HL-60 (cell line): ENCODE measurements at regions not wholly inside any gene's neighbourhood (a gene's known extent, or its start where the extent isn't known, plus 50 kb on each side); places are given as distances from the start of the nearest gene placed in this dataset.

Experiments
- GABPA ChIP-seq: IDR thresholded peaks from 2 replicates; pipeline ENCODE4 v1.6.1; 2012; ENCODE audit warnings: low read depth
- POLR2AphosphoS5 ChIP-seq: IDR thresholded peaks from 2 replicates; pipeline ENCODE4 v1.6.1; 2012; ENCODE audit warnings: low read depth
- TF ChIP-seq, protein P1 (sequence below): IDR thresholded peaks from one replicate; pipeline ENCODE4 v1.5.1; 2011; ENCODE audit warnings: low read length, control low read depth, inconsistent platforms; ENCODE audit not compliant: insufficient read depth
- TF ChIP-seq, protein P2 (sequence below): IDR thresholded peaks from 2 replicates; pipeline ENCODE4 v1.6.1; 2012; ENCODE audit warnings: low read depth; ENCODE audit not compliant: insufficient replicate concordance

DNA sequence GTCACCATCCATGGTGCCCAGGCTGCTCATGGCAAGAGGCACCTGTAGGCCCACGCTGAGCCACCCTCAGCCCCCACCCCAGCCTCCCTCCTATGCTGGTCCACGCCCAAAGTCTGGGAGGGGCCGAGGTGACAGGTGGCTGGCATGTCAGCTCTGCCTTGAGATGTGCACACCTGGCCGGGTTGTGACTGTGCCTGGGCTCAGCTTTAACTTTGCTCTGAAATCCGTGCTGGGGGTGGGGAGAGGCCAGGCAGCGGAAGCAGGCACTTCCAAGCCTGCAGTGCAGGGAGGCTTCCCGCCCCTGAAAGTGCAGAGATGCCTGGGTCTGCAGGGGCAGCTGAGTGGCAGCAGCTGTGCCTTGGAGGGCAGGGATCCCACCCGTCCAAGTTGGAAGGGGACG is 1124.8 kb downstream of the SI start:
- TF ChIP-seq, protein P1, sequence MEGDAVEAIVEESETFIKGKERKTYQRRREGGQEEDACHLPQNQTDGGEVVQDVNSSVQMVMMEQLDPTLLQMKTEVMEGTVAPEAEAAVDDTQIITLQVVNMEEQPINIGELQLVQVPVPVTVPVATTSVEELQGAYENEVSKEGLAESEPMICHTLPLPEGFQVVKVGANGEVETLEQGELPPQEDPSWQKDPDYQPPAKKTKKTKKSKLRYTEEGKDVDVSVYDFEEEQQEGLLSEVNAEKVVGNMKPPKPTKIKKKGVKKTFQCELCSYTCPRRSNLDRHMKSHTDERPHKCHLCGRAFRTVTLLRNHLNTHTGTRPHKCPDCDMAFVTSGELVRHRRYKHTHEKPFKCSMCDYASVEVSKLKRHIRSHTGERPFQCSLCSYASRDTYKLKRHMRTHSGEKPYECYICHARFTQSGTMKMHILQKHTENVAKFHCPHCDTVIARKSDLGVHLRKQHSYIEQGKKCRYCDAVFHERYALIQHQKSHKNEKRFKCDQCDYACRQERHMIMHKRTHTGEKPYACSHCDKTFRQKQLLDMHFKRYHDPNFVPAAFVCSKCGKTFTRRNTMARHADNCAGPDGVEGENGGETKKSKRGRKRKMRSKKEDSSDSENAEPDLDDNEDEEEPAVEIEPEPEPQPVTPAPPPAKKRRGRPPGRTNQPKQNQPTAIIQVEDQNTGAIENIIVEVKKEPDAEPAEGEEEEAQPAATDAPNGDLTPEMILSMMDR = no peak
- TF ChIP-seq, protein P2, sequence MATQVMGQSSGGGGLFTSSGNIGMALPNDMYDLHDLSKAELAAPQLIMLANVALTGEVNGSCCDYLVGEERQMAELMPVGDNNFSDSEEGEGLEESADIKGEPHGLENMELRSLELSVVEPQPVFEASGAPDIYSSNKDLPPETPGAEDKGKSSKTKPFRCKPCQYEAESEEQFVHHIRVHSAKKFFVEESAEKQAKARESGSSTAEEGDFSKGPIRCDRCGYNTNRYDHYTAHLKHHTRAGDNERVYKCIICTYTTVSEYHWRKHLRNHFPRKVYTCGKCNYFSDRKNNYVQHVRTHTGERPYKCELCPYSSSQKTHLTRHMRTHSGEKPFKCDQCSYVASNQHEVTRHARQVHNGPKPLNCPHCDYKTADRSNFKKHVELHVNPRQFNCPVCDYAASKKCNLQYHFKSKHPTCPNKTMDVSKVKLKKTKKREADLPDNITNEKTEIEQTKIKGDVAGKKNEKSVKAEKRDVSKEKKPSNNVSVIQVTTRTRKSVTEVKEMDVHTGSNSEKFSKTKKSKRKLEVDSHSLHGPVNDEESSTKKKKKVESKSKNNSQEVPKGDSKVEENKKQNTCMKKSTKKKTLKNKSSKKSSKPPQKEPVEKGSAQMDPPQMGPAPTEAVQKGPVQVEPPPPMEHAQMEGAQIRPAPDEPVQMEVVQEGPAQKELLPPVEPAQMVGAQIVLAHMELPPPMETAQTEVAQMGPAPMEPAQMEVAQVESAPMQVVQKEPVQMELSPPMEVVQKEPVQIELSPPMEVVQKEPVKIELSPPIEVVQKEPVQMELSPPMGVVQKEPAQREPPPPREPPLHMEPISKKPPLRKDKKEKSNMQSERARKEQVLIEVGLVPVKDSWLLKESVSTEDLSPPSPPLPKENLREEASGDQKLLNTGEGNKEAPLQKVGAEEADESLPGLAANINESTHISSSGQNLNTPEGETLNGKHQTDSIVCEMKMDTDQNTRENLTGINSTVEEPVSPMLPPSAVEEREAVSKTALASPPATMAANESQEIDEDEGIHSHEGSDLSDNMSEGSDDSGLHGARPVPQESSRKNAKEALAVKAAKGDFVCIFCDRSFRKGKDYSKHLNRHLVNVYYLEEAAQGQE = no peak
- TF ChIP-seq POLR2AphosphoS5 = no peak
- no peak for TF ChIP-seq GABPA
